Neural progenitor cell (in vitro differentiated cells): ENCODE measurements at regions not wholly inside any gene's neighbourhood (a gene's known extent, or its start where the extent isn't known, plus 50 kb on each side); places are given as distances from the start of the nearest gene placed in this dataset.

Experiments
- DNase-seq: peaks from one replicate; pipeline ENCODE4 v3.0.0-alpha.2; 2016; ENCODE audit warnings: low spot score
- H2AFZ ChIP-seq: fragments of 200-600 bp; sonication (generic); replicated peaks from 2 replicates; pipeline ENCODE4 v1.6.1; 2016; ENCODE audit warnings: antibody characterized with exemption
- H3F3A ChIP-seq: fragments of 200-600 bp; sonication (generic); 2 replicates; pipeline ENCODE4 v1.6.1; 2016; ENCODE audit warnings: antibody characterized with exemption, low read depth
- H3K27ac ChIP-seq: fragments of 200-600 bp; sonication (generic); 2 replicates; pipeline ENCODE4 v1.5.1; 2016; ENCODE audit warnings: mild to moderate bottlenecking
- H3K27me3 ChIP-seq: fragments of 200-600 bp; sonication (generic); 2 replicates; pipeline ENCODE4 v1.6.1; 2016; ENCODE audit warnings: mild to moderate bottlenecking, moderate library complexity
- H3K36me3 ChIP-seq: fragments of 200-600 bp; sonication (generic); 2 replicates; pipeline ENCODE4 v1.5.1; 2016
- H3K4me1 ChIP-seq: fragments of 200-600 bp; sonication (generic); 2 replicates; pipeline ENCODE4 v1.6.1; 2016; ENCODE audit warnings: mixed run types
- H3K4me2 ChIP-seq: fragments of 200-600 bp; sonication (generic); 2 replicates; pipeline ENCODE4 v1.6.1; 2016
- H3K4me3 ChIP-seq: fragments of 200-600 bp; sonication (generic); 2 replicates; pipeline ENCODE4 v1.5.1; 2016
- H3K79me2 ChIP-seq: fragments of 200-600 bp; sonication (generic); 2 replicates; pipeline ENCODE4 v1.6.1; 2016; ENCODE audit warnings: low read depth
- H3K9ac ChIP-seq: fragments of 200-600 bp; sonication (generic); 2 replicates; pipeline ENCODE4 v1.6.1; 2016
- H3K9me3 ChIP-seq: fragments of 200-600 bp; sonication (generic); 2 replicates; pipeline ENCODE4 v1.5.1; 2016; ENCODE audit warnings: low read depth
- H4K20me1 ChIP-seq: fragments of 200-600 bp; sonication (generic); 2 replicates; pipeline ENCODE4 v1.6.1; 2016; ENCODE audit warnings: low read depth
- H3K27ac Mint-ChIP-seq: 3 replicates; pipeline ENCODE4 v1.8.0; 2021; ENCODE audit warnings: mixed read lengths
- H3K27me3 Mint-ChIP-seq: 2 replicates; pipeline ENCODE4 v1.8.0; 2022; ENCODE audit warnings: low read depth, mild to moderate bottlenecking, inconsistent platforms, moderate library complexity, mixed read lengths; ENCODE audit not compliant: insufficient read depth
- H3K36me3 Mint-ChIP-seq: 3 replicates; pipeline ENCODE4 v1.8.0; 2021; ENCODE audit warnings: mixed read lengths
- H3K4me1 Mint-ChIP-seq: 3 replicates; pipeline ENCODE4 v1.8.0; 2021; ENCODE audit warnings: mixed read lengths
- H3K4me3 Mint-ChIP-seq: 3 replicates; pipeline ENCODE4 v1.8.0; 2021; ENCODE audit warnings: mild to moderate bottlenecking, moderate library complexity, mixed read lengths
- H3K9me3 Mint-ChIP-seq: 3 replicates; pipeline ENCODE4 v1.8.0; 2020; ENCODE audit warnings: mixed read lengths
- CTCF ChIP-seq: fragments of 200-600 bp; sonication (generic); IDR thresholded peaks from 2 replicates; pipeline ENCODE4 v1.5.1; 2017; ENCODE audit warnings: antibody characterized with exemption, mild to moderate bottlenecking
- EZH2 ChIP-seq: fragments of 200-600 bp; sonication (generic); IDR thresholded peaks from 2 replicates; pipeline ENCODE4 v1.6.1; 2017; ENCODE audit warnings: antibody characterized with exemption, mild to moderate bottlenecking, moderate library complexity
- EZH2phosphoT487 ChIP-seq: fragments of 200-600 bp; sonication (generic); IDR thresholded peaks from 2 replicates; pipeline ENCODE4 v1.6.1; 2017; ENCODE audit warnings: antibody characterized with exemption

- Mint-ChIP-seq H3K27me3 (no peaks in the 10 kb centered on the region), H3K36me3 (no peaks in the 10 kb centered on the region), H3K4me1 (peaks cover 5% of the 10 kb centered on the region), H3K4me3 (no peak overlapping the region), H3K27ac (no peak overlapping the region), H3K9me3 (no peaks in the 10 kb centered on the region)
- Histone ChIP-seq H3K4me2 (no peak overlapping the region), H3K27me3 (no peaks in the 10 kb centered on the region), H3K4me1 (peaks cover 3% of the 10 kb centered on the region), H2AFZ (no peak overlapping the region), H3F3A (peaks cover 9% of the 10 kb centered on the region), H3K79me2 (no peaks in the 10 kb centered on the region), H3K9ac (no peak overlapping the region), H3K9me3 (no peaks in the 10 kb centered on the region), H4K20me1 (no peaks in the 10 kb centered on the region), H3K36me3 (no peaks in the 10 kb centered on the region), H3K27ac (no peak overlapping the region), H3K4me3 (no peak overlapping the region)
- peak; percentile 59 for DNase-seq
- peak; percentile 37 for TF ChIP-seq CTCF
- TF ChIP-seq EZH2, result no peak
- no peak for TF ChIP-seq EZH2phosphoT487
These were observed 120.0 kb upstream of the ZNF644 start for GRCh38 chr1:91141858-91142257.

GRCh38 chr1:91138959-91139358 lies 117.1 kb upstream of the ZNF644 start:
- H3K9me3 Mint-ChIP-seq, result peaks cover 2% of the 10 kb centered on the region
- H3K4me1 ChIP-seq, result peaks cover 3% of the 10 kb centered on the region
- H3K27me3 ChIP-seq, result no peaks in the 10 kb centered on the region
- peaks cover 9% of the 10 kb centered on the region for H3F3A ChIP-seq
- H3K4me1 Mint-ChIP-seq, result peaks cover 5% of the 10 kb centered on the region
- TF ChIP-seq EZH2phosphoT487 (no peak), EZH2 (no peak), CTCF (no peak)
- no peak overlapping the region for H3K4me2 ChIP-seq
- no peak overlapping the region for H2AFZ ChIP-seq
- no peak overlapping the region for H3K4me3 ChIP-seq
- H3K27ac ChIP-seq, result no peak overlapping the region
- H3K27ac Mint-ChIP-seq, result no peak overlapping the region
- no peak for DNase-seq
- no peaks in the 10 kb centered on the region for H3K27me3 Mint-ChIP-seq
- no peaks in the 10 kb centered on the region for H3K36me3 Mint-ChIP-seq
- H4K20me1 ChIP-seq, result no peaks in the 10 kb centered on the region
- H3K4me3 Mint-ChIP-seq, result no peak overlapping the region
- no peak overlapping the region for H3K9ac ChIP-seq
- H3K79me2 ChIP-seq, result no peaks in the 10 kb centered on the region
- no peaks in the 10 kb centered on the region for H3K9me3 ChIP-seq
- H3K36me3 ChIP-seq, result no peaks in the 10 kb centered on the region

- TF ChIP-seq EZH2phosphoT487 (no peak), EZH2 (no peak), CTCF (no peak)
- Mint-ChIP-seq H3K4me1 (peaks cover 5% of the 10 kb centered on the region), H3K36me3 (no peaks in the 10 kb centered on the region), H3K27me3 (no peaks in the 10 kb centered on the region), H3K9me3 (peaks cover 2% of the 10 kb centered on the region), H3K4me3 (no peak overlapping the region), H3K27ac (no peak overlapping the region)
- H3K9ac ChIP-seq, result no peak overlapping the region
- no peaks in the 10 kb centered on the region for H4K20me1 ChIP-seq
- no peak overlapping the region for H3K4me2 ChIP-seq
- H3K27ac ChIP-seq, result no peak overlapping the region
- H3K36me3 ChIP-seq, result no peaks in the 10 kb centered on the region
- H3K9me3 ChIP-seq, result no peaks in the 10 kb centered on the region
- no peaks in the 10 kb centered on the region for H3K79me2 ChIP-seq
- peaks cover 9% of the 10 kb centered on the region for H3F3A ChIP-seq
- no peak for DNase-seq
- H2AFZ ChIP-seq, result no peak overlapping the region
- H3K4me3 ChIP-seq, result no peak overlapping the region
- peaks cover 3% of the 10 kb centered on the region for H3K4me1 ChIP-seq
- H3K27me3 ChIP-seq, result no peaks in the 10 kb centered on the region
These were observed 115.5 kb upstream of the ZNF644 start for GRCh38 chr1:91137173-91137852.
